Activated T-cell treated with anti-CD3 and anti-CD28 coated beads, Interleukin-2, amount 50 U/mL, for 4 hours (primary cell): ENCODE measurements at regions not wholly inside any gene's neighbourhood (a gene's known extent, or its start where the extent isn't known, plus 50 kb on each side); places are given as distances from the start of the nearest gene placed in this dataset.
"Not testable (repeated sequence)": the region's sequence is repeated elsewhere in the genome, so short reads cannot be mapped to it uniquely, and the experiment has no call there.

ENCODE experiments used
- ATAC-seq, 2 donors: fragments of 200-7000 bp; cut with Tn5 transposase; one replicate each; pipeline ENCODE4 v1.10.0; 2021
- DNase-seq: peaks from one replicate; pipeline ENCODE4 v3.0.0-alpha.2; 2020
- H3K27me3 Mint-ChIP-seq: one replicate; pipeline ENCODE4 v1.8.0; 2021; ENCODE audit warnings: low read depth, mixed read lengths
- H3K36me3 Mint-ChIP-seq: one replicate; pipeline ENCODE4 v1.8.0; 2022; ENCODE audit warnings: mixed read lengths; ENCODE audit not compliant: insufficient read depth
- H3K4me1 Mint-ChIP-seq: one replicate; pipeline ENCODE4 v1.8.0; 2021; ENCODE audit warnings: low read depth, mixed read lengths
- H3K4me3 Mint-ChIP-seq: one replicate; pipeline ENCODE4 v1.8.0; 2021; ENCODE audit warnings: mild to moderate bottlenecking, moderate library complexity, mixed read lengths
- H3K9me3 Mint-ChIP-seq: one replicate; pipeline ENCODE4 v1.8.0; 2021; ENCODE audit warnings: mixed read lengths

DNA sequence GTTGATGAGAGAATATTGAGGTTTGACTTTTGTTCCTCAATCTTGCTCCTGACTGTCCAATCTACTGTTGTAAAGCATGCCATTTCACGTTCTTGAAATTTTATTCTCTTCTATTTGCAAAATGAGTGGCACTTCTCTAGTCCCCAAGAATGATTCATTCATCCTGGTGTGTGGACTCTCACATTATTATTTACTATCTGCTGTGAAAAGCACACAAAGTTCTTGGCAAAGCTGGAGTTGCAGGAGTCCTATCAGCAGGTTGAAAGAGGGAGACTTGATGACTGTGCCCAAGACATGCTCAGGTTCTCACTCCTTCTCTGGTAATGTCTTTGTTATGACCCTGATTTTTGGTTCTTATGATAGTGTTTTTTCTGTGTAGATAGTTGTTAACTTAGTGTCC lies 382.6 kb downstream of the DMRTA1 start:
- H3K4me3 Mint-ChIP-seq = no peak overlapping the region
- peaks cover 12% of the 10 kb centered on the region for H3K9me3 Mint-ChIP-seq
- no peaks in the 10 kb centered on the region for H3K4me1 Mint-ChIP-seq
- no peaks in the 10 kb centered on the region for H3K36me3 Mint-ChIP-seq
- ATAC-seq = no peak
- no peaks in the 10 kb centered on the region for H3K27me3 Mint-ChIP-seq
- no peak for DNase-seq

- no peak for ATAC-seq
- H3K4me1 Mint-ChIP-seq = no peaks in the 10 kb centered on the region
- H3K4me3 Mint-ChIP-seq = no peak overlapping the region
- H3K36me3 Mint-ChIP-seq = no peaks in the 10 kb centered on the region
- no peak for DNase-seq
- H3K9me3 Mint-ChIP-seq = peaks cover 8% of the 10 kb centered on the region
- H3K27me3 Mint-ChIP-seq = no peaks in the 10 kb centered on the region
These were observed 391.6 kb downstream of the DMRTA1 start for GRCh38 chr9:22838266-22838665.

DNA sequence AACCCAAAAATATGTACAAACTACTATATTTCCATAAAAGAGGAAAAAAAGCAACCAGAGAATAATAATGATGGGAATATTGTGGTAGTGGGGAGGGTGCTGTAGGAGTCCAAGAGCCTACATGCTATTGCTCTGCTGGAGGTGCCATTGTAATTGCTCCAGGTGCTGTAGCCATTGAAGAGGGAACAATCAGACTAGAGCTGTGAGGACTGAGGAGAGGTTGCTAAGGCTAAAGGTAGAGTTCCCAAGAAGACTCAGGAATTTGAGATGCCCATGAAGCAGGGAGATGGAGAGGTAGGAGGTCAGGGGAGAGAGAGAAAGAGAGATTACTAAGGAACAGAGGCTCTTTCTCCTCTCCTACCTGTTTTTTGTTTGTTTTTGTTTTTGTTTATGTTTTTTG lies 394.0 kb downstream of the DMRTA1 start:
- ATAC-seq (no peak), DNase-seq (no peak)
- H3K36me3 Mint-ChIP-seq = no peaks in the 10 kb centered on the region
- no peaks in the 10 kb centered on the region for H3K27me3 Mint-ChIP-seq
- H3K9me3 Mint-ChIP-seq = peaks cover 14% of the 10 kb centered on the region
- H3K4me1 Mint-ChIP-seq = no peaks in the 10 kb centered on the region
- no peak overlapping the region for H3K4me3 Mint-ChIP-seq

DNA sequence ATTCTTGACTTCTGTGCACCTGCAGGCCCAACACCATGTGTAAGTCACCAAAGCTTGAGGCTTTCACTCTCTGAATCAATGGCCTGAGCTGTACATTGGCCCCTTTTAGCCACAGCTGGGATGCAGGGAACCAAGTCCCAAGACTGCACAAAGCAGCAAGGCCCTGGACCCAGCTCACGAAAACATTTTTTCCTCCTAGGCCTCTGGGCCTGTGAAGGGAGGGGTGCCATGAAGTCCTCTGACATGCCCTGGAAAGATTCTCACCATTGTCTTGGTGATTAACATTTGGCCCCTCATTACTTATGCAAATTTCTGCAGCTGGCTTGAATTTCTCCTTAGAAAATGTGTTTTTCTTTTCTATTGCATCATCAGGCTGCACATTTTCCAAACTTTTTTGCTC lies 398.6 kb downstream of the DMRTA1 start:
- H3K9me3 Mint-ChIP-seq = peaks cover 25% of the 10 kb centered on the region
- not testable (repeated sequence) for H3K36me3 Mint-ChIP-seq, H3K4me1 Mint-ChIP-seq, DNase-seq, ATAC-seq, H3K27me3 Mint-ChIP-seq, H3K4me3 Mint-ChIP-seq

DNA sequence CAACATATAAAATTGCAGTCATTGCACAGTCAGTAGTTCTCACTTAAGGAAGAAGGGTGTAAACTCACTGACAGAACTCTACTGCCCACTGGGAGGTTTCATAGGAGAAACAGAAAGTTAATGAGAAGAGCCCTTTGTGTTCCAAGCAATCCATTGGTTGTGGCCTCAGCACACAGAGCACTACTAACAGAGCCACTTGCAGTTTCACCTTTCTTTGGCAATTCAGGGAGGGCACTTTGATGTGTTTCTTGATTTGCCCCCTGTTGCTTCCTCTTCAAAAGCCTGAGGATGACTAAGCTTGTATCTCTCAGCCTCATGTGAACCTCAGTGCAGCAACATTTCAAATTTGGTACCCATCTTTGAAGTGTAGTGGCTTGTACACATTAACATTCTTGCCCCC lies 409.4 kb downstream of the DMRTA1 start:
- Mint-ChIP-seq H3K4me3 (no peak overlapping the region), H3K36me3 (no peaks in the 10 kb centered on the region), H3K27me3 (no peaks in the 10 kb centered on the region), H3K9me3 (peaks cover 12% of the 10 kb centered on the region), H3K4me1 (no peaks in the 10 kb centered on the region)
- DNase-seq = no peak
- no peak for ATAC-seq

DNA sequence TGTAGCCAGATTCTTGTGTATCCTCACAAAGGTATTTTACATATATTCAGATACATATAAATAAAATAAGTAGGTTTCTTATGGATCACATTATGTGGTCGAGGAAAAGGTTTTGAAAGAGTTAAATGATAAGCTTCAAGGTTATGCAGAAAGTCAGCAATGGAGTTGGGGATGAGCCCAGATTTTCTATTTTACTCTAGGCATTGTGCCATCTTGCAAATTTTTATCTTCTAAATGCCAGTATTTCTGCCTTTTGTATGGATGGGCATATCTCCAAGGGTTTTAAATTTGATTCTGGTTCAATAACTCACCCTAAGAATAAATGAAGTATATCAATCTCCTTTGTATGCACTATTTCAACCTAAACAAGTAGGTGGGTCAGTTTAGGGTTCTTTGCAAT lies 410.7 kb downstream of the DMRTA1 start:
- peaks cover 15% of the 10 kb centered on the region for H3K9me3 Mint-ChIP-seq
- ATAC-seq (no peak), DNase-seq (no peak)
- no peaks in the 10 kb centered on the region for H3K27me3 Mint-ChIP-seq
- H3K36me3 Mint-ChIP-seq = no peaks in the 10 kb centered on the region
- no peaks in the 10 kb centered on the region for H3K4me1 Mint-ChIP-seq
- no peak overlapping the region for H3K4me3 Mint-ChIP-seq

DNA sequence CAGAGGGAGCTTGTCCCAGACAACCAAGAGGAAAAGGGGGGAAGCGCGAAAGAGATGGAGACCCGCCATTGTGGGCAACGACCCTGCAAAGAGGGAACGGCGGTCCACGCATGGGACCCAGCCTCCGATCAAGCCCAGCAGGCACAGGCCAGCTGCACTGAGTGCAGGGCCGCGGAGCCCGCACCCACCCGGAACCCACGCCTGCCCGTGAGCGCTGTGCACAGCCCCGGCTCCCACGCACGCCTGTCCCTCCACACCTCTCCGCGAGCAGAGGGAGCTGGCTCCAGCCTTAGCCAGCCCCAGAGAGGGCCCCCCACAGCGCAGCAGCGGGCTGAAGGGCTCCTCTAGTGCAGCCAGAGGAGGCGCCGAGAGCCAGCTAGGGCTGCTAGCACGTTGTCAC lies 416.5 kb downstream of the DMRTA1 start:
- DNase-seq (no peak), ATAC-seq (no peak)
- Mint-ChIP-seq H3K4me3 (no peak overlapping the region), H3K27me3 (no peaks in the 10 kb centered on the region), H3K36me3 (no peaks in the 10 kb centered on the region), H3K4me1 (no peaks in the 10 kb centered on the region), H3K9me3 (peaks cover 26% of the 10 kb centered on the region)

GRCh38 chr9:22863736-22864135 lies 417.1 kb downstream of the DMRTA1 start:
- Mint-ChIP-seq H3K36me3 (no peaks in the 10 kb centered on the region), H3K27me3 (no peaks in the 10 kb centered on the region), H3K9me3 (peaks cover 26% of the 10 kb centered on the region), H3K4me3 (no peak overlapping the region), H3K4me1 (no peaks in the 10 kb centered on the region)
- no peak for DNase-seq
- no peak for ATAC-seq

DNA sequence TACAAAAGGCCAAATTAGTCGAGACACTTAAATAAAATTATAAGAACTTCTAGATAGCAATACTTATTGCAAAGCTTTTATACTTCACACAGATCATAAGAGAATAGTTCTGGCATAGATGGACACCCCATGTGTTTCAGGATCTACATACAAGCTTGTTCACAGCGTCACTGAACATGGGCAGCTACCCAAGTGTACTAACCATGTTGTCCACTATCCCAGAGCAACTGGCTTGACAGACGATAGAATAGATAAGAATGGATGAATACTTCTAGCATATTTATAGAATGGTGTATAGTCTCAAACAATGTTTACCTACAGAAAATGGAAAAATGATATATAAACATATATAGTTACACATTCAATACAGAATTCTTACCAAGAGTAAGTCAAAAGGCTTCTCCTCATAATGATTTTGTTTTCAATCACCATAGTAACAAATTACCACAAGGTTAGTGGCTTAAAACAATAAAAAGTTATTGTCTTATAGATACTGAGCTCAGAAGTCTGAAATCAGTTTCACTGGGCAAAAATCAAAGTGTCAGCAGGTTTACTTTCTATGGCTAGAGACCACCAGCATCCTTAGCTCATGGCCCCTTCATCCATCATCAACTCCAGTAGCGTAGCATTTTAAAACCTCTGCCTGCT lies 446.7 kb downstream of the DMRTA1 start:
- DNase-seq = no peak
- H3K4me1 Mint-ChIP-seq = no peaks in the 10 kb centered on the region
- H3K27me3 Mint-ChIP-seq = no peaks in the 10 kb centered on the region
- peaks cover 6% of the 10 kb centered on the region for H3K9me3 Mint-ChIP-seq
- no peaks in the 10 kb centered on the region for H3K36me3 Mint-ChIP-seq
- no peak overlapping the region for H3K4me3 Mint-ChIP-seq
- ATAC-seq = no peak

DNA sequence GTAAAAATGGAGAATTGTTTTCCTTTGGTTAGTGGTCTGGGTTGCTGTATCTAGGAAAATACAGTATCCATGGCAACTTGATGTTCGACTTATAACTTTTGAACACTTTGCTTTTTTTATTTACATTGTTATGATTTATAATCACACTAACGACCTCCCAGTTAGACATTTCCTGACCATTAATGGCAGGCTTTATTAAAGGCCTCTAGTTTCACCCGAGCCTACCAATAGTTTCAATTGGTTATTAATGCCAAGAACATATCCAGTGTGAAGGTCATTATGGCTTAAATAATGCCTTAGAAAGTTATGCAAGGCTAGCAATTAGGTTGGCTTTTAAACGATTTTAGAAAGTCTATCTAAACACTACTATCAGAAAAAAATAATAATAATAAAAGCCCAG lies 452.0 kb downstream of the DMRTA1 start:
- H3K9me3 Mint-ChIP-seq = no peaks in the 10 kb centered on the region
- no peak for DNase-seq
- H3K4me1 Mint-ChIP-seq = no peaks in the 10 kb centered on the region
- ATAC-seq = no peak
- no peaks in the 10 kb centered on the region for H3K27me3 Mint-ChIP-seq
- H3K36me3 Mint-ChIP-seq = no peaks in the 10 kb centered on the region
- no peak overlapping the region for H3K4me3 Mint-ChIP-seq

DNA sequence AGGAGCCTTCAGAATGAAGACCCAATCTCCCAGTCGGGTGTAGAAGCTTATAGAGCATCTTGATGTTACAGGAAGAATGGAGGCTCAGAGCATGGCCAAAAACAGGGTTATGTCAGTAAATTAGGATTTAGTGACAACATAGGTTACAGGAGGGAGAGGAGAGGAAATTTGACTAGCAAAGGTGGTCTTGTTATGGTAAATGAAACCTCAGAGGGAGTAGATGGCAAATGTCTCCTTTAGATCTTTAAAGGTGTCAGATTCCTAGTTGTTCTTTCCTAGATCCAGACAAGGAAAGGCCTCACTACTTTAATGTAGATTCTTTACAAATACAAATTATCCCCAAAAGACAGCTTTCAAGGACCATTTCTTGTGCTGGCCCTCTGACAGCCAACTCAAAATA lies 465.0 kb downstream of the DMRTA1 start:
- Mint-ChIP-seq H3K4me1 (no peaks in the 10 kb centered on the region), H3K9me3 (peaks cover 6% of the 10 kb centered on the region), H3K4me3 (no peak overlapping the region), H3K36me3 (no peaks in the 10 kb centered on the region), H3K27me3 (no peaks in the 10 kb centered on the region)
- DNase-seq (no peak), ATAC-seq (no peak)

GRCh38 chr9:22913026-22913425 lies 466.4 kb downstream of the DMRTA1 start:
- no peaks in the 10 kb centered on the region for H3K27me3 Mint-ChIP-seq
- no peaks in the 10 kb centered on the region for H3K36me3 Mint-ChIP-seq
- peaks cover 3% of the 10 kb centered on the region for H3K9me3 Mint-ChIP-seq
- no peak overlapping the region for H3K4me3 Mint-ChIP-seq
- no peak for DNase-seq
- ATAC-seq = no peak
- H3K4me1 Mint-ChIP-seq = no peaks in the 10 kb centered on the region

GRCh38 chr9:22913518-22913917 lies 466.9 kb downstream of the DMRTA1 start:
- Mint-ChIP-seq H3K9me3 (peaks cover 3% of the 10 kb centered on the region), H3K27me3 (no peaks in the 10 kb centered on the region), H3K36me3 (no peaks in the 10 kb centered on the region), H3K4me3 (no peak overlapping the region), H3K4me1 (no peaks in the 10 kb centered on the region)
- DNase-seq (no peak), ATAC-seq (no peak)

- H3K36me3 Mint-ChIP-seq = no peaks in the 10 kb centered on the region
- H3K4me3 Mint-ChIP-seq = no peak overlapping the region
- DNase-seq (no peak), ATAC-seq (no peak)
- H3K4me1 Mint-ChIP-seq = no peaks in the 10 kb centered on the region
- no peaks in the 10 kb centered on the region for H3K27me3 Mint-ChIP-seq
- H3K9me3 Mint-ChIP-seq = no peaks in the 10 kb centered on the region
These were observed 469.5 kb downstream of the DMRTA1 start for GRCh38 chr9:22916148-22916547.

DNA sequence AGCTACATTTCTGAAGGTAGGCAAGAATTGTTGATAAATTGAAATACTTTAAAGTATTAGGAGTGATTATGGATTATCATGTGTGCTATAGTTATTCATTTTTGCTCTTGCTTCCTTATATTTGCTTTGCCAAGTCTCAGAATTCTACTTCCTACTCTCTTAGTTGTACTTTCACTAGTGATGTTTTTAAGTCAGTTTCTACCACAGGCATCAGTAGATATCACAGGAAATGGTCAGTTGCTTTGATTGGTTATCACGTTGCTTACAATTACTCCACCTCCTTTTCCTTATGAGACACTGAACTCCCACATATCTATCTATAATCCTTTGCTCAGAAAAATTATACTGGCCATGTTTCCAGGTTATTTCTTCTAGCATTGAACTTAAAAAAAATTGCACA lies 472.8 kb downstream of the DMRTA1 start:
- no peaks in the 10 kb centered on the region for H3K36me3 Mint-ChIP-seq
- no peak for ATAC-seq
- no peaks in the 10 kb centered on the region for H3K9me3 Mint-ChIP-seq
- H3K4me1 Mint-ChIP-seq = no peaks in the 10 kb centered on the region
- no peak overlapping the region for H3K4me3 Mint-ChIP-seq
- no peak for DNase-seq
- H3K27me3 Mint-ChIP-seq = no peaks in the 10 kb centered on the region

GRCh38 chr9:22921742-22922141 lies 475.1 kb downstream of the DMRTA1 start:
- Mint-ChIP-seq H3K9me3 (no peaks in the 10 kb centered on the region), H3K4me3 (no peak overlapping the region), H3K36me3 (no peaks in the 10 kb centered on the region), H3K27me3 (no peaks in the 10 kb centered on the region), H3K4me1 (no peaks in the 10 kb centered on the region)
- ATAC-seq = no peak
- no peak for DNase-seq
